Uterus (tissue), 2 donors: ENCODE measurements at regions not wholly inside any gene's neighbourhood (a gene's known extent, or its start where the extent isn't known, plus 50 kb on each side); places are given as distances from the start of the nearest gene placed in this dataset.

ENCODE experiments used
- CTCF ChIP-seq, 4 experiments: fragments of 200-600 bp in 2 of 4; fragments of 450-650 bp in 2 of 4; sonication (generic) in 2 of 4; IDR thresholded peaks; one replicate each; pipeline ENCODE4 v1.5.1; 2016 to 2019; ENCODE audit warnings: antibody characterized with exemption in 4 of 4, mild to moderate bottlenecking in 2 of 4, moderate library complexity in 1 of 4
- POLR2A ChIP-seq, 2 donors: fragments of 450-650 bp; IDR thresholded peaks; one replicate each; pipeline ENCODE4 v1.6.1; 2016; ENCODE audit warnings: antibody characterized with exemption in 2 of 2, mild to moderate bottlenecking in 1 of 2, moderate library complexity in 1 of 2

DNA sequence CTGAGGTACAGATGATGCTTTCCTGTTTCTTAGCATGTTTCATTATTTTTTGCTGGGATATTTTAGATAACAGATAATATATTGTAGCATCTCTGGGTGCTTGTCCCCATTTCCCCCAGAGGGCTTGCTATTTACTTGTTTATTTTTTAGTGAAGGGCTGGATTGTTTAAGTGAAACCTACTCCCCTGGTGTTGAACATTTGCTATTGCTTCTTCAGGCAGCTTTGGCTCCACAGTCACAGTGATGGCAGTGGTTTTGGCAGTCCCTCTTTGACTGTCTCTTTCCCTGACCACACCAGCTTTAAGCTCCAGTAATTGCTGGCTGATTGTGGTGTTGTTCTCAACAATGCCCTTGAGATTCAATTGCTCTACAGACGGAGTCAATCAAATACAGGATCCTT is 128.9 kb downstream of the KLF13 start:
- TF ChIP-seq CTCF (IDR thresholded peaks at IDR 0.05) (no peak), POLR2A (IDR thresholded peaks at IDR 0.05) (no peak)
